ENCODE measurements at regions not wholly inside any gene's neighbourhood (a gene's known extent, or its start where the extent isn't known, plus 50 kb on each side); places are given as distances from the start of the nearest gene placed in this dataset.
"Not testable (repeated sequence)": the region's sequence is repeated elsewhere in the genome, so short reads cannot be mapped to it uniquely, and the experiment has no call there.

GRCh38 chr2:82326180-82326767 lies 2021.7 kb upstream of the LRRTM1 start:
- not testable (repeated sequence) for DNase-seq (ENCODE audit: low spot score)

- DNase-seq (ENCODE audit: low spot score) = no peak
Measured at GRCh38 chr2:82320296-82320695, 2015.7 kb upstream of the LRRTM1 start.

- DNase-seq (ENCODE audit: low spot score) = no peak
Measured at GRCh38 chr2:82317012-82317411, 2012.5 kb upstream of the LRRTM1 start.

GRCh38 chr2:82316586-82316985 lies 2012.0 kb upstream of the LRRTM1 start:
- no peak for DNase-seq (ENCODE audit: low spot score)

- no peak for DNase-seq (ENCODE audit: low spot score)
Measured at GRCh38 chr2:82314836-82315472, 2010.4 kb upstream of the LRRTM1 start.

GRCh38 chr2:82307511-82307910 lies 2003.0 kb upstream of the LRRTM1 start:
- no peak for DNase-seq (ENCODE audit: low spot score)

- DNase-seq (ENCODE audit: low spot score) = no peak
Measured at GRCh38 chr2:82301506-82301905, 1997.0 kb upstream of the LRRTM1 start.

- DNase-seq (ENCODE audit: low spot score) = no peak
Measured at GRCh38 chr2:82289446-82289845, 1984.9 kb upstream of the LRRTM1 start.

- no peak for DNase-seq (ENCODE audit: low spot score)
Measured at GRCh38 chr2:82283075-82283474, 1978.5 kb upstream of the LRRTM1 start.

- DNase-seq (ENCODE audit: low spot score) = no peak
Measured at GRCh38 chr2:82282111-82282882, 1977.7 kb upstream of the LRRTM1 start.

GRCh38 chr2:82279367-82279766 lies 1974.8 kb upstream of the LRRTM1 start:
- DNase-seq (ENCODE audit: low spot score) = no peak

GRCh38 chr2:82278416-82278815 lies 1973.9 kb upstream of the LRRTM1 start:
- DNase-seq (ENCODE audit: low spot score) = no peak

- DNase-seq (ENCODE audit: low spot score) = no peak
Measured at GRCh38 chr2:82275599-82275998, 1971.0 kb upstream of the LRRTM1 start.

- DNase-seq (ENCODE audit: low spot score) = no peak
Measured at GRCh38 chr2:82268446-82268845, 1963.9 kb upstream of the LRRTM1 start.

GRCh38 chr2:82260521-82260920 lies 1956.0 kb upstream of the LRRTM1 start:
- no peak for DNase-seq (ENCODE audit: low spot score)

- no peak for DNase-seq (ENCODE audit: low spot score)
Measured at GRCh38 chr2:82259551-82259950, 1955.0 kb upstream of the LRRTM1 start.

GRCh38 chr2:82257796-82258555 lies 1953.4 kb upstream of the LRRTM1 start:
- DNase-seq (ENCODE audit: low spot score) = no peak

- DNase-seq (ENCODE audit: low spot score) = no peak
Measured at GRCh38 chr2:82256983-82257632, 1952.6 kb upstream of the LRRTM1 start.

GRCh38 chr2:82256288-82256687 lies 1951.7 kb upstream of the LRRTM1 start:
- DNase-seq (ENCODE audit: low spot score) = no peak

GRCh38 chr2:82254728-82255127 lies 1950.2 kb upstream of the LRRTM1 start:
- DNase-seq (ENCODE audit: low spot score) = no peak

- DNase-seq (ENCODE audit: low spot score) = no peak
Measured at GRCh38 chr2:82246220-82246775, 1941.7 kb upstream of the LRRTM1 start.

GRCh38 chr2:82239176-82239575 lies 1934.6 kb upstream of the LRRTM1 start:
- no peak for DNase-seq (ENCODE audit: low spot score)

All from hematopoietic multipotent progenitor cell treated with erythropoietin and hydrocortisone succinate and interleukin-3 and kit ligand, for 15 days (in vitro differentiated cells).